ENCODE measurements at regions not wholly inside any gene's neighbourhood (a gene's known extent, or its start where the extent isn't known, plus 50 kb on each side); places are given as distances from the start of the nearest gene placed in this dataset.
A peak's percentile ranks its signal among the peaks of the same experiment; 100 is the strongest.
"Not testable (repeated sequence)": the region's sequence is repeated elsewhere in the genome, so short reads cannot be mapped to it uniquely, and the experiment has no call there.

- H3K4me3 ChIP-seq (replicated peaks; ENCODE audit: low read depth, low read length): peak overlapping the region; percentile 15
These were observed 142.3 kb upstream of the TENT5A start for GRCh38 chr6:81894788-81895271.

GRCh38 chr6:81894306-81894705 is 141.8 kb upstream of the TENT5A start:
- no peak for TF ChIP-seq CTCF (IDR thresholded peaks at IDR 0.05; ENCODE audit: low read length, missing control alignments)
- H3K4me3 ChIP-seq (replicated peaks; ENCODE audit: low read depth, low read length): peak overlapping the region; percentile 15
- peak; percentile 85 for DNase-seq (ENCODE audit: low read depth)

More at GRCh38 chr6:81894788-81895271, 142.3 kb upstream of the TENT5A start:
- no peak for TF ChIP-seq CTCF (IDR thresholded peaks at IDR 0.05; ENCODE audit: low read length, missing control alignments)
- no peak for DNase-seq (ENCODE audit: low read depth)

GRCh38 chr6:81892891-81893290 is 140.4 kb upstream of the TENT5A start:
- H3K4me3 ChIP-seq (replicated peaks; ENCODE audit: low read depth, low read length): no peak overlapping the region
- no peak for TF ChIP-seq CTCF (IDR thresholded peaks at IDR 0.05; ENCODE audit: low read length, missing control alignments)
- no peak for DNase-seq (ENCODE audit: low read depth)

- no peak for TF ChIP-seq CTCF (IDR thresholded peaks at IDR 0.05; ENCODE audit: low read length, missing control alignments)
- no peak overlapping the region for H3K4me3 ChIP-seq (replicated peaks; ENCODE audit: low read depth, low read length)
- DNase-seq (ENCODE audit: low read depth): no peak
These were observed 139.4 kb upstream of the TENT5A start for GRCh38 chr6:81891874-81892273.

GRCh38 chr6:81890846-81891245 is 138.4 kb upstream of the TENT5A start:
- TF ChIP-seq CTCF (IDR thresholded peaks at IDR 0.05; ENCODE audit: low read length, missing control alignments): no peak
- no peak overlapping the region for H3K4me3 ChIP-seq (replicated peaks; ENCODE audit: low read depth, low read length)
- DNase-seq (ENCODE audit: low read depth): peak; percentile 34

GRCh38 chr6:81889377-81890053 is 137.0 kb upstream of the TENT5A start:
- no peak for DNase-seq (ENCODE audit: low read depth)
- no peak overlapping the region for H3K4me3 ChIP-seq (replicated peaks; ENCODE audit: low read depth, low read length)
- TF ChIP-seq CTCF (IDR thresholded peaks at IDR 0.05; ENCODE audit: low read length, missing control alignments): no peak

- DNase-seq (ENCODE audit: low read depth); H3K4me3 ChIP-seq (replicated peaks; ENCODE audit: low read depth, low read length): not testable (repeated sequence)
These were observed 134.4 kb upstream of the TENT5A start for GRCh38 chr6:81886909-81887308.
